HG03159 (cell line): ENCODE measurements at regions not wholly inside any gene's neighbourhood (a gene's known extent, or its start where the extent isn't known, plus 50 kb on each side); places are given as distances from the start of the nearest gene placed in this dataset.
"Not testable (repeated sequence)": the region's sequence is repeated elsewhere in the genome, so short reads cannot be mapped to it uniquely, and the experiment has no call there.

Source experiments
- ATAC-seq: cut with Tn5 transposase; IDR thresholded peaks from one replicate; pipeline ENCODE4 v1.9.1; 2021; ENCODE audit warnings: mild to moderate bottlenecking, moderate library complexity; ENCODE audit not compliant: unreplicated experiment

GRCh38 chr5:109630093-109630492 lies 59.6 kb upstream of the MAN2A1 start:
- no peak for ATAC-seq

- ATAC-seq, result no peak
Observed at GRCh38 chr5:109628591-109628990, 61.1 kb upstream of the MAN2A1 start.

- not testable (repeated sequence) for ATAC-seq
Observed at GRCh38 chr5:109621266-109621665, 68.5 kb upstream of the MAN2A1 start.

DNA sequence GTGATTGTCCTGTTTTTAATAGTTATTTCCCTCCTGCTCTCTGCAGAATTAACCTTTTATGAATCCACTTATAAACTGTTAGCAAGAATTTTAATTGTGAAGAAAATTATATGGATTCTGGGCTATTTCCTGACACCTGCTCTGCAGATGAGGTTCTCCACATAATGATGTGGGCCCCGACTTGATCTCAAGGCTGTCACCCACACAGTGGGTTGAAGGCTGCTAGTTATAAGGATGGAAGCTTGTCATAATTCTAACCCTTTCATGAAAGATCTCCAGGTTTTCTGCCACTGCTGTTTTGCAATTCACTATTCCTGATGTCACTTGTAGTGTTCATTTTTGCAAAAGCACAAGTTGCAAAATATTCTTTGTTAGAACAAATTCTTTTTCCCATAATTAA lies 69.1 kb upstream of the MAN2A1 start:
- ATAC-seq, result no peak

GRCh38 chr5:109619606-109620005 lies 70.1 kb upstream of the MAN2A1 start:
- ATAC-seq, result no peak

- no peak for ATAC-seq
Observed at GRCh38 chr5:109619021-109619460, 70.7 kb upstream of the MAN2A1 start.

DNA sequence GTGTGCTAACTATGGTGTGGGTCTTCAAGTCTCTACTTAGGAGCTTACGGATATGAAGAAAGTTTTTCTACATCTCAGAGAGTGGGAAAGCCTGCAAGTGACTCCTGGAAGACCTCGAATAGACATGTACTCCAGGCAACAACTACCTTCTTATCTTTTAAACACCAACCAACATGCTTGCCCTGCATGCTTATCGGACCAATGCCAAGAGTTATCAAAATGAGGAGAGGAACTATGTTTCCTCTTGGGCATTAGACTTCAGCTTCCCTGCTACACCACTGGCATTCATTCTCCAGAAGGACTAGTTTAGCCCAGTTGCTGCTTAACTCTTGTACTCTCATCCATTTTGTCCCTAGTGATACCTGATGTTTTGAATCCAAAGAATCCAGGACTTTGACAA lies 74.7 kb upstream of the MAN2A1 start:
- ATAC-seq, result no peak

DNA sequence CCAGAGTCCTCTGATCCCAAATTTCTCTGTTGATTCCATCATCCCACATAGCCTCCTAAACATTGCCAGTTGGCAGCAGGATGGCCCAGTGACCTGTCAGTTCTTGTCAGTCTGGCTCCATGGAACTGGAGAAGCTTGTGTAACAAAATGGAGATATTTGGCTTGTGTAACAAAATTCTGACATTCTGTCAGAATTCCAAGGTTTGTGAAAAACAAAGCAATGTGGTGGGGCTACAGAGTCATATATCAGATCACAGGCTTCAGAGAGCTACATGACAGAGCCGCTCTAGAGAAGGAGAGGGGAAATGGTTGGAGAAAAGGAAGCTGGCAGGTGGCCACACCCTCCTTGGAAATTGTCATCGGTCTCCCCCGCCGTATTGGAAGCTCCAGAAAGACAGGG lies 75.4 kb upstream of the MAN2A1 start:
- ATAC-seq, result no peak

DNA sequence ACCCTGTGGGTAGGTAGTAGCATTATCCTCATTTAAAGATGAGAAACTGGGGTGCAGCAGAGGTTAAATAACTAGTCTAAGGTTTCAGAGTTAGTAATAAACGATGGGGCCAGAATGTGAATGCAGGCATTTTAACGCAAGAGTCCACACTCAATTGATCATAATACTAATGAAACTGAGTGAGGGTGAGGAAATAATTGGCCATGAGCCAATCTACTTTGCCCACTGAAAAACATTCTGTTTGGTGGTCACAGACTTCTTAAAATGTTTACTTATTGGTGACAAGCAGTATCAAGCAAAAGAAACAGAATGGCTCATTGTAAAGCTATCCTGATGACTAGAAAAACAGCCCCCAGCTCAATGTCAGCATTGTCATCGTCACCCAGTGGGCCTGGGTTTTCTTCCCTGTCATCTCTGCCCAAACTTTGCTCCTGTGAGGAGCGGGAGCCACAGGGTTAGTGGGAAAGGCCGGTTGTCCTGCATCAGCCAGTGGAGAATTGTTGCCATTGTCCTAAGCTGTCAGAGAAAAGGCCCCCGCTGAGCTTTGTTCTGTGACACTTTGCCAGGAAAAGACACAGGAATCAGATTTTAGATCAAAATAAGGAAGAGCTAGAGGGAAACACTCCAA lies 77.3 kb upstream of the MAN2A1 start:
- no peak for ATAC-seq

DNA sequence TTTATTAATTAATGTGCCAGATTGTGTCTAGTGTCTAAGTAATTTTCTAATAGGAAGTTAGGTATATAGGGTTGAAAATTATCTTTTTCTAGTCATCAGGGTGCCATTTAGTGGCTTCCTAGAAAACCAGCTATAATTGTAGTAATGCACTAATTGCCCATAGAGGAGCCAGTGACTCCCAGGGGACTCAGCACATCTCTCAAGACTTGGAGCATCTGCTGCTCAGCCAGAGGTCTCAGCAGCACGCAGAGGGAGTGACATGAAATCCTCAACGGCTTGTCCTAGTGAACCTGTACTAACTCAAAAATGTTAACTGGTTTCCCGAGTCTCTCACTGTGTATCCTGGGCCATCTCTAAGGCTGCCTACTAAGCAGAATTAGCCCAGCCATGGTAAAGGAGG lies 78.2 kb upstream of the MAN2A1 start:
- ATAC-seq, result no peak

DNA sequence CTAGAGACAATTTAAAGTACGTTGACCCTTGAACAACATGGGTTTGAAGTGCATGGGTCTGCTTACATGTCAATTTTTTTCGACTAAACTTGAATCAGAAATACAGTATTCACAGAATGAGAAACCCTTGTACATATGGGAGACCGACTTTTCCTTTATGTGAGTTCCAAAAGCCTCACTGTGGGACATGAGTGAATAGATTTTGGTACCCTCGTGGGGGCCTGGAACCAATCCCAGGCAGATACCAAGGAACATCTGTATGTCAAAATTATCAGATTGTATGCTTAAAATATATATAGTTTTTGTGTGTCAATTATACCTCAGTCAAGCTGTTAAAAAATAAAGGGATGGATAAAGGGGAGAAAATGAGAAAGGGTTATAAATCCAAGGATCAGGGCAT lies 78.7 kb upstream of the MAN2A1 start:
- no peak for ATAC-seq

DNA sequence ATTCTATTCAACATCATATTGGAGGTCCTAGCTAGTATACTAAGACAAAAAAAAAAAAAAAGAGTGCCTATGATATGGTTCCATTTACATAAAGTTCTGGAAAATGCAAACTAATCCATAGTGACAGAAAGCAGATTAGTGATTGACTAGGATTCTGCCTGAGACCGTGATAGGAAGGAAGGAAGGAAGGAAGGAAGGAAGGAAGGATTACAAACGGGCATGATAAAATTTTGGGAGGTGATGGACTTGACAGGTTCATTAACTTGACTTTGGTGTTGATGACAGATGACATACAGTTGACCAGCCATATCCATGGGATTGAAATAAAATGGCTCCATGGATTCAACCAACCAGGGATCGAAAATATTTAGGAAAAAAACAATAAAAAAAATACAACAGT lies 79.1 kb upstream of the MAN2A1 start:
- ATAC-seq, result no peak

- no peak for ATAC-seq
Observed at GRCh38 chr5:109605207-109605730, 84.5 kb upstream of the MAN2A1 start.

GRCh38 chr5:109604758-109605157 lies 85.0 kb upstream of the MAN2A1 start:
- no peak for ATAC-seq

DNA sequence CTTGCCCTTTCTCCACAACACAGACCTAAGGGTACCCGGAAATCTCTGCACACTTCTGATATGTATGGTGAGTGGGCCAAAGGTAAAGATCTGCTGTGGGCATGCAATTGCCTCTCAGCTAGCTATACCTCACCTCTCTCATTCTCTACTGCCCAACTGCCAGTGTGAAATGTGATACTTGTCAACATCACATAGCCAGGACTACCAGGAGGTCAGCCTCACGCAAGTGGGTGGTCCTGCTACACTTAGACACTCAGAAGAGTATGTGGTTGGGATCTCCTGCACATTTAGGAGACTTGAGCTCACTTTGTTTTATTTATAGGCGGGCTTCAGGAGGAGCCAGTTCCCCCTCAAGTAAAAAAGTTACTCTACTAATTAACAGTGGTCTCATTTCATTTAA lies 88.0 kb upstream of the MAN2A1 start:
- ATAC-seq, result no peak

- no peak for ATAC-seq
Observed at GRCh38 chr5:109597893-109598292, 91.8 kb upstream of the MAN2A1 start.

DNA sequence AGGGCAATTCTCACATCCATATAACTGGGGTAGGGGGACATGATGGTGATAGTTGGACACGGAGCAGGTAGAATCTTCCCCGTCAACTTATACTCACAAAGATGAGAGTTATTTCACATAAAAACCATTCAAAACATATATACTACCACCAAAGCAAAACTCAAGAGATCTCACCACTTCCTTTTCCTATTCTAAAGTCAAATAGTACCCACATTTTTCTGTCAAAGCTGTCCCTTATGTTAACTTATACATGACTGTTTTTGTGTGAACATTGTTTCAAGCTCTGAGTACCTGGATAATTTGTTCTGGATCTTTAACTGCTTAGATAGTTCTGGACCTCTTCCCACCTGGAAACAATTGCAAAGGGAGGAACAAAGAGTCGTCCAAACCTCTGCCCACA lies 95.5 kb upstream of the MAN2A1 start:
- no peak for ATAC-seq

- no peak for ATAC-seq
Observed at GRCh38 chr5:109590799-109591198, 98.9 kb upstream of the MAN2A1 start.

GRCh38 chr5:109589986-109590385 lies 99.7 kb upstream of the MAN2A1 start:
- ATAC-seq, result no peak

DNA sequence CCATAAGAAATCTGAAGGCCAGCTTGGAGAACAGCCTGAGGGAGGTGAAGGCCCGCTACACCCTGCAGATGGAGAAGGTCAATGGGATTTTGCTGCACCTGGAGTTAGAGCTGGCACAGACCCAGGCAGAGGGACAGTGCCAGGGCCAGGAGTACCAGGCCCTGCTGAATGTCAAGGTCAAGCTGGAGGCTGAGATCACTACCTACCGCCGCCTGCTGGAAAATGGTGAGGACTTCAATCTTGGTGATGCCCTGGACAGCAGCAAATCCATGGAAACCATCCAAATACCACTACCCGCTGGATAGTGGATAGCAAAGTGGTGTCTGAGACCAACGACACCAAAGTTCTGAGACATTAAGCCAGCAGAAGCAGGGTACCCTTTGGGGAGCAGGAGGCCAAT lies 100.5 kb upstream of the MAN2A1 start:
- ATAC-seq, result no peak

DNA sequence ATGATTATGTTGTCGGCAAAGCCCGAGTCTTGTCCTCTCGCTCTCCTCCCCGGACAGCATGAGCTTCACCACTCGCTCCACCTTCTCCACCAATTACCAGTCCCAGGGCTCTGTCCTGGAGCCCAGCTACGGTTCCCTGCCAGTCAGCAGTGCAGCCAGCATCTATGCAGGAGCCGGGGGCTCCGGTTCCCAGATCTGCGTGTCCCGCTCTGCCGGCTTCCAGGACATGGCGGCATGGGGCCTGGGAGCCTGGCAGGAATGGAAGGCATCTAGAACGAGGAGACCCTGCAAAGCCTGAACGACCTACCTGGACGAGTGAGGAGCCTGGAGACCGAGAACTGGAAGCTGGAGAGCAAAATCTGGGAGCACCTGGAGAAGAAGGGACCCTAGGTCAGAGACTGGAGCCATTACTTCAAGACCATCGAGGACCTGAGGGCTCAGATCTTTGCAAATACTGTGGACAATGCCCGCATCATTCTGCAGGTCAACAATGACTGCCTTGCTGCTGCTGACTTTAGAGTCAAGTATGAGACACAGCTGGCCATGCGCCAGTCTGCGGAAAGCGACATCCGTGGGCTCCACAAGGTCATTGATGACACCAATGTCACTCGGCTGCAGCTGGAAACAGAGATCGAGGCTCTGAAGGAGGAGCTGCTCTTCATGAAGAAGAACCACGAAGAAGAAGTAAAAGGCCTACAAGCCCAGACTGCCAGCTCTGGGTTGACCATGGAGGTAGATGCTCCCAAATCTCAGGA lies 101.3 kb upstream of the MAN2A1 start:
- ATAC-seq, result no peak

GRCh38 chr5:109584986-109585599 lies 104.6 kb upstream of the MAN2A1 start:
- no peak for ATAC-seq
